ENCODE measurements at regions not wholly inside any gene's neighbourhood (a gene's known extent, or its start where the extent isn't known, plus 50 kb on each side); places are given as distances from the start of the nearest gene placed in this dataset.
A peak's percentile ranks its signal among the peaks of the same experiment; 100 is the strongest.
"Not testable (repeated sequence)": the region's sequence is repeated elsewhere in the genome, so short reads cannot be mapped to it uniquely, and the experiment has no call there.

DNA sequence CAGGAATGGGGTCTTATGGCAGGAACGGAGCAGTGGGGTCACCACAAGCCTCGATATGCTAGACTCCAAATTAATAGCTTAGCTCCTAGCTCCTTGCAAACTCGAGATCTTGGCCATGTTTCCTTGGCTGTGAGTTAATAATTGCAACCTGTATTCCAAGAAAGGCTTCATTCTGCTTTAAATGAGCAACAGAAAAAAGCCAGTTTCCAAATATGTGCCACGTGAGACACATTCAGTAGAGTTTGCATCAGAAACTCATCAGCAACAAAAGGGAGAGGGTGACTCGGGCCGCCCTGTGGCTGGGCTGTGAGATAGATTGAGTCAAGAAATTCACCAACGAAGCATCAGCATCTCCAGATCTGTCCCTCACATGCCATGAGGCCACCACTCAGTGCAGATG, 112.0 kb downstream of the NPTX2 start:
- no peak for DNase-seq

DNA sequence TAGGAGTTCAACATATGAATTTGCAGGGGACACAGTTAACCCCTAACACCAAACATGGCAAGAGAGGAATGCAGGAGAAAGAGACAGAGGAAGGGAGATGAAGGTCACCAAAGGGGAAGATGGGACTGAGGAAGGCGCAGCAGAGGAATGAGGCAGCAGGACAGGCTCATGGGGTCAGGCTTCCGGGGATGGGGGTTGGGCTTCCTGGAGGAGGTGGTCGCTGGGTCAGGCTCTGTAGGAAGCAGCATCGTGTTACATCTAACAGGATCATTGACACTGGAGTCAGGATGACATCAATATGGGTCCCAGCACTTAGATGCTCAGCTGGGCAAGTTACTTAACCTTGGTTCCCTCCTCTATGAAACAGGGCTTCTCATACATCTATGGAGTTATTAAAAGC, 113.2 kb downstream of the NPTX2 start:
- DNase-seq, result no peak

DNA sequence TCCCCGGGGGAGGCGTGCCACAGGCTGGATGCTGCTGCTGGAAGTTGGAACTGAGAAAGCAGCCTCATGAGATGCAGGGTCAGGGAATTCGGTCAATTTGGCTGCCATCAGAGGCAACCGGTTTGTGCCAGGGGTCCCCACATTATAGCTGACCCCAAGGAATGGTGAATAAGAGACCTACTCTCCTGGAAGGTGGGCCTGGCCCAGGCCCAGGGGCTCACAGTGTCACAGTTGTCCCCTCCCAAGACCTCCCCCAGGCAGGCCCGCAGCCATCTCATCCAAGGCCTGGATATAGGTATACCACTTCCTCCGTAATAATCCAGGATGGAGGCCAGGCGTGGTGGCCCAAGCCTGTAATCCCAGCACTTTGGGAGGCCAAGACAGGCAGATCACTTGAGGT, 114.6 kb downstream of the NPTX2 start:
- DNase-seq, result no peak

DNA sequence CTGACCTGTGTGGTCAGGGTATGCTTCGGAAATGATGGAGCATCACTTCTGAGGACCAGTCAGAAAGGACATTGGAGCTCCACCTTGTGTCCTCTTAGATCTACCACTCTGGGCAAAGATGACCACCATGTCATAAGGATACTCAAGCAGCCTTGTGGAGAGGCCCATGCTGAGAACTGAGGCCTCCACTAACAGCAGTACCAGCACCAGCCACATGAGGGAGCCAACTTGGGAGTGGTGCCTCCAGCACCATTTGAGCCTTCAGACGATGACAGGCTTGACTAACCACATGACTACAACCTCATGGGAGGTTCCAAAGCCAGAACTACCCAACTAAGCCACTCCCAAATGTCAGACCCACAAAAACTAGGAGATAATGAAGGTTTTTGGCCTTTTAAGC, 116.0 kb downstream of the NPTX2 start:
- DNase-seq, result peak; percentile 39

DNA sequence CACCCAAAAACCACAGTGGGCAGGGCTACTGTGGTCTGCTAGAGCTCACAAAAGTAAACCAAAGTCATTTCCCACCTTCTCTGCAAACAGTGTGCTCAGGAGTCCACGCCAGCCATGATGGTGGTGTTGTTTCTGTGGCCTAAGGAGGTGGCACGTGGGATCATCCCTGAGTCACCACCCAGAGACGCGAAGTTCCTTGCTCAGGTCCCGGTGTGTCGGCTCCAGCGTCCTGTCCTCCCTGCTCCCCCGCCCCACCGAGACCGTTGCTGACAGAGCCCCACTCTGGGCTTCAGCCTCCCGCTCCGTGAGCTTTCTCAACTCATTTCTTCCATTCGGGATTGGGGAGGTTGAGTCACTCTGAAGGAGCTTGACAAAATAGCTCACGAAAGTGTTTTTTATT, 118.7 kb downstream of the NPTX2 start:
- no peak for DNase-seq

DNA sequence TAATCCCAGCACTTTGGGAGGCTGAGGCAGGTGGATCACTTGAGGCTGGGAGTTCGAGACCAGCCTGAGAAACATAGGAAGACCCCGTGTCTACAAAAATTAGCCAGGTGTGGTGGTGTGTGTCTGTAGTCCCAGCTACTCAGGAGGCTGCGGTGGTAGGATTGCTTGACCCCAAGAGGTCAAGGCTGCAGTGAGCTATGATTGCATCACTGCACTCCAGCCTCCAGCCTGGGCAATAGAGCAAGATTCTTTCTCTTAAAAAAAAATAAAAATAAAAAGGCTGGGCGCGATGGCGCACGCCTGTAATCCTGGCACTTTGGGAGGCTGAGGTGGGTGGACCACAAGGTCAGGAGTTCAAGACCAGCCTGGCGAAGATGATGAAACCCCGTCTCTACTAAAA, 119.4 kb downstream of the NPTX2 start:
- not testable (repeated sequence) for DNase-seq

DNA sequence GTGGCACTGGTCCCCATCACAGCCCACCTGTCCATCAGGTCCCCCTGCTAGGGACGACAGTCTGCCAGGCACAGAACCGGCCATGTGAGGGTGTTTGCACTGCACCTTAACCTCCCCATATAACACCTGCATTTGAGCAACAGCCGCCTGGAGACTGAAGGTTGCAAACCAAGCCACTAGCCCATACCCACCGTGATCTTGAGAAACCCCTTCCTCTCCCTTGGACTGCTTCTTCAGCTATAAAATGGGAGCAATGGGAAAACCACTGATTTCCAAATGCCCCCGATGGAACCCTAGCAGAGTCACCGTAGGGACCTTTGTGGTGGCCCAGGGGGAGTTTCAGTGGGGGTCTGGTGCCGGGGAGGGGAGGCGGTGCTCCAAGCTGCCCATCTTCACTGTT, 120.1 kb downstream of the NPTX2 start:
- no peak for DNase-seq

DNA sequence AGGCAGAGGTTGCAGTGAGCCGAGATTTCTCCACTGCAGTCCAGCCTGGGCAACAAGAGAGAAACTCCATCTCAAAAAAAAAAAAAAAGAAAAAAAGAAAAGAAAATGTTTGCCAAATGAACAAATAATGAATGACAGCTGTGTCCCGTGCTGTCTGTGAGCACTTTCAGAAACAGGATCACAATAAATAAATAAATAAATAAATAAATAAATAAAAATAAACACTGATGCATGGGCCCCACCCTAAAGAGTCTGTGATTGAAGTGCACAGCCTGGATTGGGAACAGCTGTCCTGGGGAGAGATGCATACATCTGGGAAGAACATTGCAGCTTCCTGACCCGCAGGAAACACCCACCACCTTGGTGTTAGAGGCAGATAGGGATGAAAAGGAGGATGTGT, 123.6 kb downstream of the NPTX2 start:
- DNase-seq, result no peak

DNA sequence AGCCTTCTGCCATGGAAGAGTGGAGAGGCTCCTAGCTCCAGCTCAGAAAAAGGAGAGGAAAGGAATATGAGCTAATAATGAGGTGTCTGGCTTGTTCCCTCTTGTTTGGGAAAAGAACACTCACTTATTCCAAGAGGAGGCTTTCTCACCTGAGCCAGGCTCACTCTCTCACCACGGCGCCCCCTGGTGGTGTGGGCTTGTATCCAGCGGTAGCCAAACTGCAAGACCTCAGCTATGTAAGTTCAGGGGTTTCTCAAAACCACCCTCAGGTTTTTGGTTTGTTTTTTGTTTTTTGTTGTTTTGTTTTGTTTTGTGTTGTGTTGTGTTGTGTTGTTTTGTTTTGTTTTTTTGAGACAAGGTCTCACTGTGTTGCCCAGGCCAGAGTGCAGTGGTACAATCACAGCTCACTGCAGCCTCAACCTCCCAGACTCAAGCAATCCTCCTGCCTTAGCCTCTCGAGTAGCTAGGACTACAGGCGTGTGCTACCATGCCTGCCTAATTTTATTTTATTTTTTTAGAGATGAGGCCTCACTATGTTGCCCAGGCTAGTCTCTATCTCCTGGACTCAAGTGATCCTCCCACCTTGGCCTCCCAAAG, 124.0 kb downstream of the TMEM130 start:
- peak; percentile 46 for DNase-seq

DNA sequence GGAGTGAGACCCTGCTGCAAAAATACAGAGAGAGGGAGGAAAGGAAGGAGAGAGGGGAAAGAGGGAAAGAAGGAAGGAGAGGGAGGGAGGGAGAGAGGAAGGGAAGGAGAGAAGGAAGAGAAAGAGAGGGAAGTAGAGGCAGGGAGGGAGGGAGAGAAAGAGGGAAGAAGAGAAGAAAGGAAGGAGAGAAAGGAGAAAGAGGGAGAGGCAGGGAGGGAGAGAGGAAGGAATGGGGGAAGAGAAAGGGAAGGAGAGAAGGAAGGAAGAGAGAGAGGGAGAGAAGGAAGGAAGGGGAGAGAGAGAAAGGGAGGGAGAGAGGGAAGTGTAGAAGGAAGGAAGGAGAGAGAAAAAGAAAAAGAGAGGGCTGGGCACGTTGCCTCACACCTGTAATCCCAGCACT, 121.7 kb downstream of the TMEM130 start:
- no peak for DNase-seq

DNA sequence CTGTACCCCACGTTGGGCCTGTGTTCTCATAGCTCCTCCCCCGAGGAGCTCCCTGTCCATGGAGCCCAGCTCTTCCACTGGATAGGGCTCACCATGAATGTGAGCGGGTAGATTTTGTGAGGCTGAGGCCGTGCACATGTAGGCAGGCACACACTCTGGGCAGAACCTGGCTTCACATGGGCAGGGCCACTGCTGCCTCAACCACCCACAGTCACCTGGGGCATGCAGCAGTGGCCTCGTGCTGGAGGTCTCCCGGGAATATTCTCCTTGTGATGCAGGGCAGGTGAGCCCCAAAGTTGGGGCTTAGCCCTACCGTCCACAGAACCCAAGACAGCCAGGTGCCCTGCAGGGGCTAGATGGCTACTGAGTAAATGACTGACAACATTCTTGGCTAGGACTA, 116.6 kb downstream of the TMEM130 start:
- DNase-seq, result no peak

DNA sequence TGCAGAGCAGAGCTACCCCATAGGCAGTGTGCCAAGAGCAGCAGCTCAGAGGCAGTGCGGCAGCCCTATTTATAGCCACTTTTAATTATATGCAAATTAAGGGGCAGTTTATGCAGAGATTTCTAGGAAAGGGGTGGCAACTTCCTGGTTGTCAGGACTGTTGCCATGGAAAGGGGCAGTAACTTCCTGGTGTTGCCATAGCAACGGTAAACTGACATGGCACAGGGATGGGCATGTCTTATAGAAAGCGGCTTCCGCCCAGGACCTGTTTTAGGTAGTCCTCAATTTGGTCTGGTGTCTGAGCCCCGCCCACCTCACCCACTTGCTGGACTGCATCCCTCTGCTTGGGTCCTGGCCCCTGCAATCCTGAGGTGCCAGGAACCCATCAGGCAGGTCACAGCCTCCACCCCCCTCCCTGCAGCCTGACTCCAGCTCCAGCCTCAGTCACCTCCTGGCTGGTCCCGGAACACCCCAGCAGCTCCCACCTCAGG, 115.8 kb downstream of the TMEM130 start:
- DNase-seq, result peak; percentile 89

DNA sequence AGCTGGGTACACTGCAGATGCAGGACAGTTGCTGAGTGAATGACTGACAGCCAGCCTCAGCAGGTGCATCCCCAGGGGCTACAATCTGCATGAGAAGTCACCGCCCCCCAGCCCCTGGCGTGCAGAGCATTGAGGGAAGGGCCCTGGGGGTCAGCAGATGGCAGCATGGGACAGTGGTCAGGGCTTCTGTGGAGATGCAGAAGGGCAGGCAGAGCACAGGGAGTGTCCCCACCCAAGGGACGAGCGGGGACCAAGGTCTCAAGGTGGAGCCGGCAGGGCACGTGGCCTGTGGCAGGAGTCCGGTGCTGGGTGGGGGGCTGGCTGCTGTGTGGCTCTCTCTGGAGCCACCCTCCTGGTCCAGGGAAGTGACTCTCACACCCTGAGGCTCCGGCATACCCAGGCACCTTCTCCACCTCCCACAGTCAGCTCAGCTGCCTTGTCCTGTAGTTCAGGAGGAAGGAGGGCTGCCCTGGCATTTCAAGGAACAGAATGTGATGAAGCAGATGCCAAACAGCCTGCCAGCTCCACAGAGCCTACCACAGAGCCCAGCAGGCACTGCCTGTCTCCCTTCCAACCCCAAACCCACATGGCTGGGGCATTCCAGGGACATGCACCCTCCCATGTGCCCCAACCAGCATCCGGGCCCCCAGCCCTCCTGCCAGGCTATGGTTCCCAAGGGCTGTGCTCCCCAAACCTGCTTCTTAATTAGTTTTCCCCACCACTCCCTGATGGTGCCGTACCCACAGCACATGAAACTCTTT, 114.5 kb downstream of the TMEM130 start:
- peak; percentile 31 for DNase-seq

DNA sequence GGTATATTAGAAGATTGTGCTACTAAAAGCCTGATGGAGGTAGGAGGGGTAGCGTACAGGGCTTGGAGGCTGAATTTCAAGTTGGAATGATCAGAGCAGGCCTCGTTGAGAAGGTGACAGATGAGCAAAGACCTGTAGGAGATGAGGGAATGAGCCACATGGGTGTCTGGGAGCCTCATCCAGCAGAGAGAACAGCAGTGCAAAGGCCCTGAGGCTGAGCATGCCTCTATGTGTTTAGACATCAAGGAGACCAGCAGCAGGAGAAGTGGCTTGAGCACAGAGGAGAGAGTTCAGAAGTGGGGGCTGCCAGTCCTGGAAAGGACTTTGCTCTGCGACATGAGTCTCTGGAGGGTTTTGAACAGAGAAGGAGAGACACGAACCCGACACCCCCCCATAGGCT, 111.7 kb downstream of the TMEM130 start:
- no peak for DNase-seq

DNA sequence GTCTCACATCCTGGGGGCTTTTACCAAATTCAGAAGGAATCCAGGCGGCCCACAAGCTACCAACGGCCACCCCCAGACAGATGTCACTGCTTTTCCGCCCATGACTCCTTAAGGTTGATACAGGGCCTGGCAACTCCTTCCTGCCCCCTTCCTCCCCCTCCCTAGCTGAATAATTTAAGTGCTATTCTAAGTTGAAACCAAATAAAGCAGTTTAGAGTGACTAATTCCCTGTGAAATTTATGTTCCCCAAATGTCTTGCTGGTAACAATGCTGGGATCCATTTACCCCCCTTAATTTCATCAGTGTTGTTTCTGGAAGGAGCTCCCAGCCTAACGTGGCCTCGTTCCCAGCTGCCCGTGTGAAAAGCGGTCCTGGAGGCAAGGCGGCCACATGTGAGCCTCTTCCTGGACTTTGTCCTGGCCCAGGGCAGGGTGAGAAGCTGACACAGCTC, 109.6 kb downstream of the TMEM130 start:
- DNase-seq, result no peak

DNA sequence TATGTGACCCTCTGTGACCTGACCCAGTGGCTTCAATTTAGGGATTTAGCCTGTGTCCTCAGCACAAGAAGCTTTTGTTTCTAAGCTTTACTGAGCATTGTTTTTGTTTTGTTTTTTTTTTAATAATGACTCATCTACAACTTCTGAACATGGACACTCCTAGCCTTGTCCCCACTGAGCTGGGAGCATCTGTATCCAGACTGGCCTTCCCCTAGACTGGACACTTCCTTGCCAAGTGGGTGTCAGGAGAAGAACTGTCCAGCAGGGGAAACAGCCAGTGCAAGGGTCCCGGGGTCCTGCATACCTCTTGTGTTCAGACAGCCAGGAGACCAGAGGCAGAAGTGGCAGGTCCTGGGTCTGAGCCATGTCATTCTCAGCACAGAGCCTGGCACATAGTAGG, 108.6 kb downstream of the TMEM130 start:
- DNase-seq, result no peak

DNA sequence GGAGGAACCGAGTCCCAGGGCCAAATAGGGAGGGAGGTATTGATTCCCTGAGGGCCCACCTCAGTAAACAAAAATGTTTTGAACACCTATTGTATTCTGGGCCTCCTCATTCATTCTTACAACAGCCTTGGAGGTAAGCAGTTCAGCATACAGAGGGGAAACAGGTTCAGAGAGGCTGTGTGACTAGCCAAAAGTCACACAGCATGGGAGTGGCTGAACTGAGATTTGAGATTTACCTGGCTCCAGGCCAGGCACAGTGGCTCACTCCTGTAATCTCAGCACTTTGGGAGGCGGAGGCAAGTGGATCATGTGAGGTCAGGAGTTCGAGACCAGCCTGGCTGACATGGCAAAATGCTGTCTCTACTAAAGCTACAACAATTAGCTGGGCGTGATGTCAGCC, 107.2 kb downstream of the TMEM130 start:
- DNase-seq, result no peak

DNA sequence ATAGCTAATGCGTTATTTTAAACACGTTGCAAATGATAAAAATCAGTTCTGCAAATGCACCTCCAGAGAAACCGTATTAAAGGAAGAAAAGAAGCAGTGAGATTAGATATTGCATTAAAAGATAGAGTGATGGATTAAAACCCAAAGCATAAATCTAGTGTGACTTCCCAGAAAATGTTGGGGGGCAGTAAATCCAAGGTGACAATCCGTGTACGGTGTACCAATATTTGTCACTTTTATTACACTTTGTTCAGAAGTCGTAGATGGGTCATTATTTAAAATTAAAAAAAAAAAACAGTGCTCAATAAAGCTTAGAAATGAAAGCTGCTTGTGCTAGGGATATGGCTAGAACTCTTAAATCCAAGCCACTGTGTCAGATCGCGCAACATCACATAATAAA, 106.4 kb downstream of the TMEM130 start:
- no peak for DNase-seq

DNA sequence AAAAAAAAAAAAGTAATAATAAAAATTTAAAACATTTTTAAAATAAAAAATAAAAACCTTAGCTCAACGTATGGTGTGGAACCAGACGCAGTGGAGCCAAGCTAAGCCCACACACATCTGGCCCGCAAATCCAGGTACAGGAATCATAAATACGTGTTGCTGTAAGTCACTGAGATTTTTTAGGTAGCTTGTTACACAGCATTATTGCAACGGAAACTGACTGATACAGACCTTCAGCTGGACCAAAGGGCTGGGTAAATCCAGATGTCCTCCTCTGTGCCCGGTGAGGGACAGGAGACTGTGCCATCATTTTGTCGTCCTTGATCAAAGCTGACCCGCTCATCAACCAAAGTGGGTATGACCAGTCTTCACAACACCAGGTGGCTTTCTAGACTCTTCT, 104.9 kb downstream of the TMEM130 start:
- DNase-seq, result no peak

DNA sequence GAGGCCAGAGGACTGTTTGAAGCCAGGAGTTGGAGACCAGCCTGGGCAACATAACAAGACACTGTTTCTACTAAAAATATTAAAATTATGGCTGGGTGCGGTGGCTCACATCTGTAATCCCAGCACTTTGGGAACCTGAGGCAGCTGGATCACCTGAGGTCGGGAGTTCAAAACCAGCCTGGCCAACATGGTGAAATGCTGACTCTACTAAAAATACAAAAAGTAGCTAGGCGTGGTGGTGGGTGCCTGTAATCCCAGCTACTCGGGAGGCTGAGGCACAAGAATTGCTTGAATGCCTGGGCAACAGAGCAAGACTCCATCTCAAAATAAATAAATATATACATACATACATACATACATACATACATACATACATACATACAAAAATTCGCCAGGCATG, 99.7 kb downstream of the TMEM130 start:
- DNase-seq, result not testable (repeated sequence)

DNA sequence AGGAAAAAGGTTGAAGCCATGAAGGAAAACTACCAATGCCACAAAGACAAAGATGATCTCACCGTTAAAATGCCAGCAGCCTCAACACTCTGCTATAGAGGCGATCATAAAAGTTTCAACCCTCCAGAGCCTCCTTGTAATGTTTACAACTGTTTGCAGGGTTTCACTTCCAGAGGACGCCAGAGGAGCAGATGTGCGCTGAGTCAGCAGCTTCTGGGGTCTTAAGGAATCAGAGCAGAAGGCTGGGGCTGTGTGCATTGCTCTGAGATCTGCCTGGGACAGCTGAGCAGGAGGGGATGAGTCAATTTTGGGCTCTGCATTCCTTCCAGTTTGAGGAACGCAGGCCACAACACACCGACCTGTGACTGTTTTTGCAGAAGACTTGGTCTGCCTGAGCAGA, 98.3 kb downstream of the TMEM130 start:
- DNase-seq, result peak; percentile 39

DNA sequence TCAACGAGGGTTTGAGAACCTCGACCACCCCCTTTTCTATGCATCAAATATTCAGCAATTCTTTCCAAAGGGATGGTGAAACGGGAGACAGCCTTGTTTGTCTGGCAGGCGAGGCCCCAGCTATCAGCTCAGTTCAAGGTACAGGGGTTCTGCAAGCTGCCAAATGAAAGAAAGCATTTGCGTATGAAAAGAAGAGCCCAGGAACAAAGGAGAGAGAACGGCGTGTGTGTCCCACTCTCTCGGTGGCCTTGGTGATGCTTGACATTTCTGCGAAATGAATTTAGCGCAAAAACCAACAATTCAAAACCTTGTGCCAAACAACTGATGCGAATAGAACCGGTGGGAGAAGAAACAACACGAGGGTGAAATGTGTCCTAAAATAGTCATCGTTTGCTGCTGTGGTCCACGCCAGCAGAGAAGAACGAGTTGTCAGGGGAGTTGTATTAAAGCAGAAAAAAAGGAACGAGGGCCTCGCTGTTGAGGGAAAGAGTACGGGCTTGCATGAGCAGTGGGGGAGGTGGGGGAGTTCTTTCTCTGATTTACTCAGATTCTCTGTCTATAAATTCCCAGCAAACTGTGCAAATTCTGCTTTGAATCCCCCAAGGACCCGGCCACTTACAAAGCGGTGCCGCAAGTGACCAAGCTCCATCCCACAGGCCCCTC, 97.7 kb downstream of the TMEM130 start:
- no peak for DNase-seq

DNA sequence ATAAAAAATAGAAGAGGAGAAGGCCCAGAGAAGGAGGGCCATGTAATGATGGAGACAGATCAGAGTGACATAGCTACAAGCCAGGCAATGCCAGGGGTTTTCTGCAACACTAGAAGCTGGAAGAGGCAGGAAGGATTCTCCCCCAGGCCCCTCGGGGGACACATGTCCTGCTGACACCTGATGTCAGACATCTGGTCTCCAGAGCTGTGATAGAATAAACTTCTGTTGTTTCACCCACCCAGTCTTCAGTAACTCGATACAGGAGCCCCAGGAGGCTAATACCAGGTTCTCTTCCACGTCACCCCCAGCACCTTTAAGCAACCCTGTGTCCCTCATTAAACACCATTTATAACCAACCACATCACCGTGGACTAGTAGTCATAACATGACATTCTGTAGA, 94.9 kb downstream of the TMEM130 start:
- DNase-seq, result no peak

DNA sequence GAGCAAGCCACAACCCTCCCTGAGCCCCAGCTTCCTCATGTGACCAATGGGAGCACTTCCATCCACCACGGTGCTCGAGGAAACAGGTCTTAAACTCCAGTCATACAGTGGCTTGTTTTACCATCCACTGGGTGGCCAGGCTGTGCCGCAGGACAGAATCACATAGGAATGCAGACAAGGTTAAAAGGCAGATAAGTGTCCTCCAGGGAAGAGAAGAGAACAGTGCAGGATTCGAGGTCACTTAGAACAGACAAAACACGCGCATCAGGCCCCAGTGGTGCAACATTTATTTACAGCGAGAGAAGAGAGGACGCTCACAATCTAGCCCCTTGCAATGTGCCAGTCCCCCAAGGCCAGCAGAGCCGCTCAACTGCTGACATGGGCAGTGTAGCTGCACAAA, 92.8 kb downstream of the TMEM130 start:
- no peak for DNase-seq

Data from NCI-H1694 treated with DMSO at 0.1 percent for 48 hours (cell line).